H1 (cell line): ENCODE measurements at regions not wholly inside any gene's neighbourhood (a gene's known extent, or its start where the extent isn't known, plus 50 kb on each side); places are given as distances from the start of the nearest gene placed in this dataset.

Source experiments
- KDM4A ChIP-seq: IDR thresholded peaks from one replicate; pipeline ENCODE4 v1.7.1; 2012; ENCODE audit warnings: low read depth, mild to moderate bottlenecking, moderate library complexity, low read length, inconsistent platforms; ENCODE audit not compliant: severe bottlenecking

- no peak for TF ChIP-seq KDM4A
Measured at GRCh38 chr20:24797113-24797512, 152.0 kb upstream of the CST7 start (continued).
